ENCODE measurements at regions not wholly inside any gene's neighbourhood (a gene's known extent, or its start where the extent isn't known, plus 50 kb on each side); places are given as distances from the start of the nearest gene placed in this dataset.
"Not testable (repeated sequence)": the region's sequence is repeated elsewhere in the genome, so short reads cannot be mapped to it uniquely, and the experiment has no call there.

DNA sequence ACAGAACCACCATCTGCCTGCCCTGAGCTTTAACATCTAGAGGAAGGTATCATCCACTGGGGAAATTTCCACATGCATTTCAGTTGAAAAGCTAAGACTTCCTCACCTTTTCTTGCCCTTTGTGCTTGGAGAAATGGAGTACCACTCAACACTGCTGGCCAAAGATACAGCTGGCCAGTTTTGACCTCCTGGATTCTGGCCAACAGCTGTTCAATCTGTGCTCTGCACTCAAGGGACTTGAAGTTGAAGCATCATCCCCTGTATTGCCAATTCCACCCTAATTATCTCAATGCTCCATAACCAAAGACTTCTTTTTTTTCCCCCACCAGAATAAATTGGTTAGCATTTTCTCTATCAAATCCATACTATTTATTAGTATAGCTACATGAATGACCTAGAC, 70.4 kb upstream of the PRDM9 start:
- no peak for DNase-seq (ENCODE audit: low read depth)
- TF ChIP-seq, protein P1, sequence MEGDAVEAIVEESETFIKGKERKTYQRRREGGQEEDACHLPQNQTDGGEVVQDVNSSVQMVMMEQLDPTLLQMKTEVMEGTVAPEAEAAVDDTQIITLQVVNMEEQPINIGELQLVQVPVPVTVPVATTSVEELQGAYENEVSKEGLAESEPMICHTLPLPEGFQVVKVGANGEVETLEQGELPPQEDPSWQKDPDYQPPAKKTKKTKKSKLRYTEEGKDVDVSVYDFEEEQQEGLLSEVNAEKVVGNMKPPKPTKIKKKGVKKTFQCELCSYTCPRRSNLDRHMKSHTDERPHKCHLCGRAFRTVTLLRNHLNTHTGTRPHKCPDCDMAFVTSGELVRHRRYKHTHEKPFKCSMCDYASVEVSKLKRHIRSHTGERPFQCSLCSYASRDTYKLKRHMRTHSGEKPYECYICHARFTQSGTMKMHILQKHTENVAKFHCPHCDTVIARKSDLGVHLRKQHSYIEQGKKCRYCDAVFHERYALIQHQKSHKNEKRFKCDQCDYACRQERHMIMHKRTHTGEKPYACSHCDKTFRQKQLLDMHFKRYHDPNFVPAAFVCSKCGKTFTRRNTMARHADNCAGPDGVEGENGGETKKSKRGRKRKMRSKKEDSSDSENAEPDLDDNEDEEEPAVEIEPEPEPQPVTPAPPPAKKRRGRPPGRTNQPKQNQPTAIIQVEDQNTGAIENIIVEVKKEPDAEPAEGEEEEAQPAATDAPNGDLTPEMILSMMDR (IDR thresholded peaks at IDR 0.05; ENCODE audit: insufficient read depth, low read length, poor library complexity, severe bottlenecking), result no peak
- H3K27me3 ChIP-seq (ENCODE audit: control insufficient read depth, insufficient read depth, low read length), result no peaks in the 10 kb centered on the region

DNA sequence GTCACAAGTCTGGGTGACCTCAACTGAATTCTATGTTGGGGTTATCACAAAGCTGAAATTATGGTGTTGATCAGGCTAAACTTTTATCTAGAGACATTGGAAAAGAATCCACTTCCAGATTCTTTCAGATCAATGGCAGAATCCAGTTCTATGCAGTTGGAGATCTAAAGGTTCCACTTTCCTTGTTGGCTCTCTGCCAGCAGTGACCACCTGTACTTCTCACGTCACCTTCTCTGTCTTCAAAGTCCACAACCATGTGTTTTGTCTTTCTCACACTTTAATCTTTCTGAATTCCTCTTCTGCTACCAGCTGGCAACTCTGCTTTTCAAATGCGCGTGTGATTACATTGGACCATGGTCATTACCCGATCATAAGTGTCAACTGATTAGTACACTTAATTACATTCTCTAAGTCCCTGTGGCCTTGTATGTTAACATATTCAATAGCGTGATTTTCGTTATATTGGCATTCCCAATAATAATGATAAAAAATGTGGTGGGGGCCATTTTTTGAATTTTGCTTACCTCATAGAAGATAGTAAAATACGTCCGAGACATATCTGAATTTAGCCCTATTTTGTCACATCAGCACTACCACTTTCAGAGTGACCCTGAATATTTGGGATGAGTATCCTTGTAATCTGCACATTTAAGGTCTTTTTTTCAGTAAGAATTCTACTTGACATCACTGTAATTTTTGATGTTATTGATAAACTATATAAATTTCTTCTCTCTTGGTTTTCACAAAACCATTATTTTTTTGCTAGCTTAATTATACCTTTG, 73.7 kb upstream of the PRDM9 start:
- Histone ChIP-seq H3K27me3 (ENCODE audit: control insufficient read depth, insufficient read depth, low read length) (no peaks in the 10 kb centered on the region), H3K4me3 (ENCODE audit: low read depth, low read length) (no peak overlapping the region), H3K36me3 (ENCODE audit: control insufficient read depth, insufficient read depth, low read length) (no peaks in the 10 kb centered on the region)
- no peak for DNase-seq (ENCODE audit: low read depth)
- TF ChIP-seq, protein P1 (IDR thresholded peaks at IDR 0.05; ENCODE audit: insufficient read depth, low read length, poor library complexity, severe bottlenecking), result no peak

More for the DNA sequence above, 70.4 kb upstream of the PRDM9 start:
- H3K36me3 ChIP-seq (ENCODE audit: control insufficient read depth, insufficient read depth, low read length), result no peaks in the 10 kb centered on the region
- no peak overlapping the region for H3K4me3 ChIP-seq (ENCODE audit: low read depth, low read length)

DNA sequence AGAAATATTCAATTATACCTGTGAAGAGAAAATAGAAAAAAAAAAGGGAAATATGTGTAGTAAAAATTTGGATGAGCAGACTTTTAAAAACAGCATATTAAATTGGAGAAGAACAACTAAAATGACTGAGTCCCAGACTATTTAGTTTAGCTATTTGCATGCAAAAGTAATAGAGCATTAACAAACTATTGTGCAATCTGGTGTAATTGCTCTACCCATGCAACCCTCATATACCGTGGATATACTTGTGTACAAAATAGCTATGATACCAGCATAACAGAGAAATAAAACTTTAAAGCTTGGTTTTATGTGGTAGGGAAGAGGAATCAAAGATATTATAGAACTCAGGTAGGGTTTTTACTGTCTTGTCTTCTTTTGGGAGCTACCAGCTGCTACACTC, 78.7 kb upstream of the PRDM9 start:
- TF ChIP-seq, protein P1 (IDR thresholded peaks at IDR 0.05; ENCODE audit: insufficient read depth, low read length, poor library complexity, severe bottlenecking), result no peak

DNA sequence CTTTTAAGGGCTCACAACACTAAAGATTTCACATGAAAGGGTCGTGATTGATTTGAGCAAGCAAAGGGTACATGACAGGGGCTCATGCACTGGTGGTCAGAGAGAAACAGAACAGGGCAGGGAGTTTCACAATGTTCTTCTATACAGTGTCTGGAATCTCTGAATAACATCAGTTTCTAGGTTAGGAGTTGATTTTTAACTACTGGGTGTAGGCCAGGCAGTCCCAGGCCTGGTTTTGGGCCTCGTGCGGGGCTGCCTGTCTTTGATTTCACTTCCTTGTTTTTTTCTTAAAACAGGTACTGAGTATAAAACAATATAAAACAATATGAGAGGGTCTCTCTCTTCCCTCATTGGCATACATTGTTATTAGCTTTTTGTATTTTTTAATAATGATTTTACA, 87.2 kb upstream of the PRDM9 start:
- H3K36me3 ChIP-seq (ENCODE audit: control insufficient read depth, insufficient read depth, low read length); H3K4me3 ChIP-seq (ENCODE audit: low read depth, low read length); H3K27me3 ChIP-seq (ENCODE audit: control insufficient read depth, insufficient read depth, low read length): not testable (repeated sequence)
- peak; percentile 10 for DNase-seq (ENCODE audit: low read depth)

More for the DNA sequence above, 78.7 kb upstream of the PRDM9 start:
- H3K36me3 ChIP-seq (ENCODE audit: control insufficient read depth, insufficient read depth, low read length), result no peaks in the 10 kb centered on the region
- no peak for DNase-seq (ENCODE audit: low read depth)
- no peak overlapping the region for H3K4me3 ChIP-seq (ENCODE audit: low read depth, low read length)
- no peaks in the 10 kb centered on the region for H3K27me3 ChIP-seq (ENCODE audit: control insufficient read depth, insufficient read depth, low read length)

DNA sequence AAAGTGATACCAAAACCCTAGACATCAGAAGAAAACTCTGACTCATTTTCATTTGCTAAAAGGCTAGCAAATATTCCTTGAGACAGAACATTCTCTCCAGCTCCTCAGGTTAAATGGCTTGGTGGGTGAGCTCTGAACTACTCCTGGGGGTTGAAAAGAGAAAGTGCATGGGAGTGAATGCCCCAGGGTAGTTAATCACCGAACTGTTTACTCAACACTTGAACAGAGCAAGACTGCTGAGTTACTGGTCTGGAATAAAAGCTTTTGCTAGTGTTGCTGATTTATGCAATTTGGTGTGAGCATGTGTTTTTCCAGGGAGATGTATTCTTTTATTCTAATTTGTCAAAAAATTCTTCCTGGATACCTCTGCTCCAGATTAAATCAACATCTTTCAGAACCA, 88.3 kb upstream of the PRDM9 start:
- H3K27me3 ChIP-seq (ENCODE audit: control insufficient read depth, insufficient read depth, low read length), result no peaks in the 10 kb centered on the region
- no peak overlapping the region for H3K4me3 ChIP-seq (ENCODE audit: low read depth, low read length)

DNA sequence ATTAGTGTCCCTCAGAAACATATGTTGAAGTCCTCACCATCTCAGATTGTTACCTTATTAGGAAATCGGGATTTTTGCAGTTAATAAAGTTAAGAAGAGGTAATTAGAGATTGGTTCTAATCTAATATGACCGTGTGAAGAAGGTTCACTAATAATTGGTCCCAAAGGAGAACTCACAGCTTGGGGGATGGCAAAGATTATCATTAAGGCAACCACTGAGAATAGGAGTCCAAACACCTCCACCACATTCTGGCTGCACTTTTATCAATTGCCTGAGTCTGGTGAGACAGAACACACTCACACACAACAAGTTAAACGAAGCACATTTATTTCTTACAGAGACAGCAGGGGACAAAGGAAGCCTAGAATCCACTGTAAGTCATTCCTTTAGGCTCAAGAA, 94.9 kb upstream of the PRDM9 start:
- DNase-seq (ENCODE audit: low read depth), result no peak
- no peaks in the 10 kb centered on the region for H3K36me3 ChIP-seq (ENCODE audit: control insufficient read depth, insufficient read depth, low read length)
- H3K27me3 ChIP-seq (ENCODE audit: control insufficient read depth, insufficient read depth, low read length), result no peaks in the 10 kb centered on the region
- H3K4me3 ChIP-seq (ENCODE audit: low read depth, low read length), result no peak overlapping the region
- TF ChIP-seq, protein P1 (IDR thresholded peaks at IDR 0.05; ENCODE audit: insufficient read depth, low read length, poor library complexity, severe bottlenecking), result no peak

More for the DNA sequence above, 88.3 kb upstream of the PRDM9 start:
- no peaks in the 10 kb centered on the region for H3K36me3 ChIP-seq (ENCODE audit: control insufficient read depth, insufficient read depth, low read length)
- DNase-seq (ENCODE audit: low read depth), result peak; percentile 54
- TF ChIP-seq, protein P1 (IDR thresholded peaks at IDR 0.05; ENCODE audit: insufficient read depth, low read length, poor library complexity, severe bottlenecking), result no peak
